HG03558 (cell line): ENCODE measurements at regions not wholly inside any gene's neighbourhood (a gene's known extent, or its start where the extent isn't known, plus 50 kb on each side); places are given as distances from the start of the nearest gene placed in this dataset.
"Not testable (repeated sequence)": the region's sequence is repeated elsewhere in the genome, so short reads cannot be mapped to it uniquely, and the experiment has no call there.

Experiments
- ATAC-seq: cut with Tn5 transposase; IDR thresholded peaks from one replicate; pipeline ENCODE4 v1.9.1; 2021; ENCODE audit warnings: moderate number of reproducible peaks; ENCODE audit not compliant: unreplicated experiment; ENCODE audit errors: extremely low read depth

DNA sequence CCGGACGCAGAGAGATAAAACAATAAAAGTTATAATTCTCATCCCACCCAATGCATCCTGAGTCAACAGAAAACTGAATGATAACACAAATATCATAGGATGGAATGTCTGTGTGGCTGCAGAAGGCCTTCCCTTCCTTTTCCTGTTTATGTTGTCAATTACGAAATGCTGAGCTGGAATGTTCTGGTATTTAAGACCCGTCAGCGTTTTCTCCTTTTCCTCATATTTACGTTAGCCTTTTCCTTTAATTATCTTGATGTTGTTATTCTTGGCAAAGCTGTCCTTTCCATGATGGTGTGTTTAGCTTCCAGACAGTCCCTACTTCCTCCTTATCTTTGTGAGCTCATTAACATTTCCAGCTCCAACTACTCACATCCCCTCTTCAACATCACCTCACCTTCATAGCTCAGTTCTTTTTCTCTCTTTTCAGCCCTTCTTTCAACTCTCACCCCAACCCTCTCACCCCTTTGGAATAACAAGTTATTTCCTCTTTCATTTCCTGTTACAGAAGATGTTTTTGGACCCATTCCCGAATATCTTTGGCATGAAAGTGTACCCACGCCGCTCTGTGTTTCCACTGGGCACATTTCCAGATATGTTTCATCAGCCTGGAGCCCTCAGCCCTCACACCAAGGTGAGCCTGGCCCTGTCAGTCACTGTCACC lies 221.6 kb downstream of the NR2F1-AS1 start:
- ATAC-seq: no peak

DNA sequence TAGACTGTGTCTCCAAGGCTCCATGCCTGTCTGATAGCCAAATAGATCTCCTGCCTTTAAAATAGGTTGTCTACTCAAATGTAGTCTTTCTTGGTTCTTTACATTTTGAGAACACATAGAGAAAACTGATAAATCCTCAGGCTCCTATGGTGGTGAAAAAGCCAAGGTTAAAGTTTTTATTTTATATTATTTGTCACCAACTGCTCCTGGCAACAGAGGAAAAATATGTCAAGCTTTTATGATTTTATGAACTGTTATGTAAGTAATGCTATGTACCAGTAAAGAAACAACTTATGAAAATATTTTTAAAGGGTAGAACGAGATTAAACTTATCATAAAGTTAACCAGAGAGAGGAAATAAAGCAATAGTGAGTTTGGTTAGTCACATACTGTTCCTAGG lies 222.8 kb downstream of the NR2F1-AS1 start:
- ATAC-seq: no peak

DNA sequence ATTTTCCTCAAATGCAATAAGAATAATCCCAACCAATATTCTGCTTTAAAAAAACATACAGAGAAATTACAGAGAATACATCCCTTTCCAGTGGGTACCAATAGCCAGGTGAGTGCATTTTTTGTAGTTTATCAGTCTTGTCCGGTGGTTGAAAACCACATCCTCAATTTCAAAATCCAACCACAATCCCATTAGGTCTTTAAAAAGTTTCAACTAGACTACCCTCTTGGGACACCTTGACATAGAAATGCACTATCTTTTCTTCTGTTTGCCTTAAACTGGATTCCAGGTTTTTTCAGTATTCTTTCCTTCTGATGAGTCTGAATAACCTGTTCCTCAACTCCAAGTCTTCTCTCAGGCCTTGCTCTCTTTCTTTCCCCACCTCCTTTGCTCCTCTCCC lies 223.3 kb downstream of the NR2F1-AS1 start:
- no peak for ATAC-seq

DNA sequence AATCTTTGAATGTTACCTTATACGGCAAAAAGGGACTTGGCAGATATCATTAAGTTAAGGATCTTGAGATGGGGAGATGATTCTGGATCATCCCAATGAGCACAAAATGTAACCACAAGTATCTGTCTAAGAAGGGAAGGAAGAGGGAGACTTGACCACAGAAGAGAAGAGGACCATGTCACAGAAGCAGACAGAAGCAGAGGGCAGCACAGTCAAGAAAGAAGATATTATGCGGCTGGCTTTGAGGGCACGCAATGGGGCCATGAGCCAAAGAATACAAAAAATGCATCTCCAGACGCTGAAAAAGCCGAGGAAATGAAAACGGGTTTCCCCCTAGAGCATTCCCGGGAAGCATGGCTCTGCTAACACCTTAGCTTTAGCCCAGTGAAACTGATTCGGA lies 225.3 kb downstream of the NR2F1-AS1 start:
- no peak for ATAC-seq

DNA sequence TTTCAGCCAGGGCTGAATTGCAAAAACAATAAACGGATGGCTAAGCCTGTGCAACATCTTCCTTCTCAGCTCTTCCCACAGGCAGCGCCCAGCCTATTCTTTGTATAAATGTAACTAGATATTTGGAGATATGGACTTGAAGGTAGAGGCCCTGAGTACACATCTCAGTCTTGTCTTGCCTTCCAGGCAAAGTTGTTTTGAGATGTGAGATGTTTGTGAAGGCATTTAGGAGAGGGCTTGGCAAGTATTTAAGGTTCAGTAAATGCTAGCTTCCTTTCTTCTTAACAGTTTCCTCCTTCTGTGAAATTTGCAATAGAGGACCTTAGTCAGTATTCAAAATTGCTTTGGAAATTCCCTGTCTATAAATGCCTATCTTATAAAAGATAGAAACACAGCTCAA lies 228.8 kb downstream of the NR2F1-AS1 start:
- ATAC-seq: no peak

DNA sequence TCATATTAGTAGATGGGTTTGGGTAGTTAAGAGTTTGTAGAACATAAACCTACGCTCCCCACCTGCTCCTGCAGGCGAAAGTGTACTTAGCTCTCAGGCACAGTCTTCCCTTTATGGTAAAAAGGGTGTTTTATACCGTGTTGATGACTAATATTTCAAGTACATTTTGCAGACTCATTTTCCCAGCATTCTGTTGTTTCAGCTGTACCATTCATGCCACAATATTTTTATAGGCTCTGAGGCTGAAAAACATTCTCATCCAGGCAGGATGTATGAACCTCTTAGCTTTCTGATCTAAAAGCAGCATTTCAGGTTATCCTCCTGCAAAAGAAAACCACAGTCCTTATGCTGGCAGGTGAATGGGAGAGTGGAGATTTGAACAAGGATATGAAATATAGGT lies 231.4 kb downstream of the NR2F1-AS1 start:
- ATAC-seq: no peak

DNA sequence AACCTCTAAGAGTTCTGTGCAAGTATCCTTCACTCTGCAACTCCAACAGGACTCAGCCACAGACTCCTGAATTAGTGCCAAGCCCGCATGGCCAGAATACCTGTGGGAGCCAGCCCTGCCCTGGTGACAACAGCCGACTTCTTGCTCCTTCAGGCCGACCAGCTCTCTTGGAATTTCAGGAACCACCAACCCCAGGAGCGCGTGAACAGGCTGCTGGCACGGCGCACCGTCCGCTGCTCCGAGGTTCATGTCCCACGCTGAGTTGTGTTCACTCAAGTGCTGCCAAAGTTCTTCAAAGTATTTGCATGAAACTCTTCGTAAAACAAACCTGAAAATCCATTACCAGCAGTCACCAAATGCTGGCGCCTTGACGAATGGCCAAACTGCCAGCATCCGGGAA lies 232.8 kb downstream of the NR2F1-AS1 start:
- no peak for ATAC-seq

DNA sequence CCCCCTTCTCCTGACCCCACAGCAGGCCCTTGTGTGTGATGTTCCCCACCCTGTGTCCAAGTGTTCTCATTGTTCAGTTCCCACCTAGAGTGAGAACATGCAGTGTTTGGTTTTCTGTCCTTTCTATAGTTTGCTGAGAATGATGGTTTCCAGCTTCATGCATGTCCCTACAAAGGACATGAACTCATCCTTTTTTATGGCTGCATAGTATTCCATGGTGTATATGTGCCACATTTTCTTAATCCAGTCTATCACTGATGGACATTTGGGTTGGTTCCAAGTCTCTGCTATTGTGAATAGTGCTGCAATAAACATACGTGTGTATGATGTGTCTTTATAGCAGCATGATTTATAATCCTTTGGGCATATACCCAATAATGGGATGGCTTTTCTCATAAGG lies 234.2 kb downstream of the NR2F1-AS1 start:
- not testable (repeated sequence) for ATAC-seq

DNA sequence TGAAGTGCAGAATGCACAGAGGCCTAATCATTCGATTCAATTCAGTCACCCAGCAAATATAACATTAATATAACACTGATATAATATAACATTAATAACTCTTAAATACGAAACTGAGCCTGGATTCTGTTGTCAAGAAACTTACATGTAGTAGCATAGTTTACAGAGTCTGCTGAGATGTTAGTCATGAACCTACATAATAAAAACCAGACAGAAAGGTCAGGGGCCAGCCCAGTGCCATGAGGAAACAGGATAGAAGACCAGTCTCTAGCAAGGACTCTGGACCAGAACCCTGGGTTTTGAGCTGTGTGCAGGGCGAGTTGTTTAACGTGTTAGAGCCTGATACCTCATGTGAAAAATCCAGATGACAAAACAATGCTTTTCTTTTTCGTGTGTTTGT lies 234.7 kb downstream of the NR2F1-AS1 start:
- ATAC-seq: no peak

DNA sequence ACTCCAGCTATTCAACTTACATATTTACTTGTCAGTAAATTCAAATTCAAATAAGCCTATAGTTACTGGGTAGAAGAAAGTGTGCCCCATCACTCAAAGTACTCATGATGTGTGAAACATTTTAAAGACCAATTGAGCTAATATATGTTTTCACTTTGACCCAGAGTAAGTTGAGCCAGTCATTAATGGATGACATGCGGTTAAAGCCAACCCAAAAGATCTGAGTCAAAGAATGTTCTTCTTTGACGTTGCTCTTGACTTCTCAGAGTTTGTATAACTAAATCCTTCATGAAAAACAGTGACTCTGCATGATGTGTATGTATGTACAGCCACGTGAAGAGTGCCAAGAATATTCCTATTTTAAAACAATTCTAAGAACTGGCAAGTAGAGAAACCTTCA lies 237.4 kb downstream of the NR2F1-AS1 start:
- ATAC-seq: peak; percentile 53

DNA sequence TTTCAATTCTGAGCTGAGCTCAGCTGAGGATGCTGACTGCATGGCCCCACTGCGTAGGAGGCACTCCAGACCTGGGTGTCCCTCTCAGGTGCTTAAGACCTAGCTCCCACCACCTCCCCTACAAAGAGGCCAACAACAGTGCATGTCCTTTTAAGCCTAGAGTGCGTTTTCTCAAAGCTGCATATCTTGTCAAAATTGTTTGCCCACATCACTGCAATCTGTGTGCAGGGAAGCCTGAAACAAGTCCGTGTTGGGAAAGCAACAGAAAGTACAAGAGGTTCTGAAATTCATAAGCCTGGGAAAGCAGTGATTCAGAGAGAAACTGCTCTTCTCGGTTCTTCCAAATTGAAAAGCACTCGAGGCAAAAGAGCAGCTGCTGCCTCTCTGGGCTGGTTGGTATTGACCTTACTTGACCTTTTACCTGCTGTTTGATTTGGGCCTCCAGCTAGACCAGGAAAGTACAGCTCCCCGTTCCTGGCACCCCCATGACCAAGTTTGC lies 238.4 kb downstream of the NR2F1-AS1 start:
- ATAC-seq: no peak

DNA sequence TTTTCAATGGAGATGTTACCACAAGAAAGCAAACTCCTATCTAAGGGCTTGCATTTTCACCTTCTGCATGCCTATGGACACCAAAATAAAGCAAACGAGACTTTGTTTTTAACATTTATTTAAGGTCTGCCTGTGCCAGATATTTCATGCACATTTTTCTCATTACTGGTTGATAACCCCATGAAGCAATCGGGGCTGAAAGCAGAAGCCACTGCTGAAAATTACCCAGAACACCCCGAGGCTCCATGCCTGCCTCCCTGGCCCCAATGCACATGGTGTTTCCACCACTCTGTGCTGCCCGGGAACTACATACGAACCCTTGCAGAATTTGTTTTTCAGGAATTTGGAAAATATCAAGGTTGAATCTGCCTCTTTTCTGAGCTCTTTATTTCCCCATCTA lies 240.1 kb downstream of the NR2F1-AS1 start:
- no peak for ATAC-seq

DNA sequence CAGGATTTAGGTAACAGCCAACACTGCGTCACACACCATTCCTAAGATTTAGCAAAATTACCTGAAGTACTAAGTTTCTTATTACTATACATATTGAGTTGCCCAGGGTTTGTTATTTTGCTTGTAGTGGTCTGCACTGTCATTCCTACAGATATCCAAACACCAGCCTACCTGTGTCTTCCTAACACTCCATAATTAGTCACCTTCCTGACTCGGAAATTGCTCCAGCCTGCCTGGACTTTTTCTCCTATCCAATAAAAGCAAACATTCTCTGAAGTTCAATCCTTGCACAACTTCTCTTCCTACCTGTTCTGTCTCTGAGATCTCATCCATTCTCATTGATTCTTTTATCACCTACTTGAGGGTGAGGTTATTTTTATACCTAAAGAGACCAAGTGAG lies 243.9 kb downstream of the NR2F1-AS1 start:
- no peak for ATAC-seq

DNA sequence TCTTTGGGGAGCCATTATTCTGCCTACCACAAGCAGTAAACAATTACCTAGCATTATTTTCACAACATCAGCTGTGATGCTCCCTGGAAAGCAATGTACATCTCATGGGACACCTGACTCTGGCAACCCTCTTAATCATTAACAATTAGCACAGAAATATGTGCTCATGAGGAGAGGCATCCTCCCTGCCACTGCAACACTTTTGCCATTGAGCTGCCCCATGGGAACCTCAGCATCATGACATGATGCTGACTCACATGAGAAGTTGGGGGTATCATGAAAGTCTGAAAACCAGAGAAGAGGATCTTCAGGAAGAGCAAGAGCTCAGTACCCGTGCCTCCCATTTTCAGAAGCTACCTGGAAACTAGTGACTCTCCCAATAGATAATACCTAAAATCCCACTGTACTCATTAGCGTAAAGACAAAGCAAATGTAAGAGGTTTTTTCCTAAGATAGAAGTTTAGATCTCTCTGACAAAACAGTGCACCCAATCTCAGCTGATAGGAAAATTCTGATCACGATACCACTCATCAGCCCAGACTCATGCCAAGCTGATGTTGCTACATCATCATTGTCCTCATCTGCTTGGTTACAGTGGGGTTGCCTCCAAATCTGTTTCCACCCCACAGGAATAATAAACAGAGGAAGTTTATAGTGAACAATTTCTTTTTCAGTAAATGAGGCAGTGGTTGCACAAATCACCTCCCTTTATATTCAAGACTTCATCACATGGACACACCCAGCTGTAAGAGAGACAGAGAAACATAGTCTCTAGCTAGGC lies 244.5 kb downstream of the NR2F1-AS1 start:
- ATAC-seq: no peak

DNA sequence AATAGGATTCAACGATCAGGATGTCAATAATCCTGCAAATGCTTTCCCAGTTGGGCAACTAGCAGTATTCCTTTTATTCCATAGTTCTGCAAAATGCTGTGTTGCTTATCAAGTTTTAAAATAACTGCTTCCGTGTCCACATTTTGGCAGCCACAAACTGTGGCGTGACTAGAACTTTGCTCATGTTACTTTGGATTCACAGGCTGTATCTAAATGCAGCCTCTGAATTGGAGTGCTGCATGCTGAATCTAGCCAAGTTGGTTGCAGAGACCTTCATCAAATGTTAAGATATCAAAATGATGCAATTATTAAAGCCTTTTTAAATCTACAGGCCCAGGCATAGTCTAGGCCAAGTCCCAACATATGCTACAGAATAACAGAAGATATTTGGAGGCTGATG lies 249.2 kb downstream of the NR2F1-AS1 start:
- ATAC-seq: no peak

DNA sequence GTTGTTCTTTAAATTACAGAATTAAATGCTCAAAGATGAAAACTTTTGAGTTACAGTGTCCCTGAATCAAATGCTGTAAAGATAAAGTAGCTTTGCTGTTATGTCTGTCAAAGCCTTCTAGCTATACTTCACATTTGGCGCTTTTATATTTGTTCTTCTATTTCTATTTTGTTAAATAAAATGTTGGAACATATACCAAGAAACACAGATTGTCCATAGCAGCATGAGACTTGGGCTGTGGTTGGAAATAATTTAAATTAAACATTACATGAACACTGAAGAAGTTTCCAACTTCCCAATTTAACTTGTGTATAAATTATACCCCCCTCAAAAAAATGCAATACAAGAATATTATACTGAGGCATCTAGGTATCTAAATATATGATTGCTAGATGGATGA lies 249.8 kb downstream of the NR2F1-AS1 start:
- no peak for ATAC-seq

DNA sequence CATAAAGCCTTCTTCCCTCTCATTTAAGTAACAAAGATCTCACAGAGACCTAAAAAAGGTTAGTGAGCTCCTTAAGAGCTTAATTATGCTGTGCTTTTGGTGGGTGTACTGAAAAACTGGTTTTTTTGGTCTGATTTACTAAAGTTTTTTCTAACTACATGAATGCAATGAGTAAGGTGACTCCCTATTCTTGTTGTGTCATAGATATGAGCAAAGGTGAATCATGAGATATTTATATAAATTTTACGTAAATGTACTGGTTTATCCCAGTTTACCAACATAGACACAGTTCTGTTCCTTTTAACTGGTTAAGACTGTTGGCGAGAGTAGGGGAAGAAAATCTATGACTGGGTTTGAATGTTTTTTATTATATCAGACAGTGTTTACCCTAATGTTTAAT lies 250.5 kb downstream of the NR2F1-AS1 start:
- no peak for ATAC-seq

DNA sequence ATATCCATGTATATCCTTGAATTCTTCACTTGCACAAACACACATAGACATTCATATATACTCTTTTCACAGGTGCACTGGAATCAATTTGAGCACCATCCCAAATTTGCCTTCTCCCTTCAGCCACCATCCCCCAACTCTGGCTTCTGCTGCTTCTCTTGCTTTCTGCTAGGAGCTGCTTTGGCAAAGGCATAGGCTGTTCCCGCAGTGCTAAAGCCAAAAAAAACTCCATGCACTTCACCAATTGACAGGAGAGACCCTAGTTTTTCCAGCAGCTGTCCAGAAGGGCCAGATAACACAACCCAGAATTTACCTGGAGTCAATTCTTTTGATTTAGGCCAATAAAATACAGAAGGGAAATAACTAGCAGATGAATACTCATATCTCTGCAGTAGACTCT lies 251.3 kb downstream of the NR2F1-AS1 start:
- no peak for ATAC-seq

DNA sequence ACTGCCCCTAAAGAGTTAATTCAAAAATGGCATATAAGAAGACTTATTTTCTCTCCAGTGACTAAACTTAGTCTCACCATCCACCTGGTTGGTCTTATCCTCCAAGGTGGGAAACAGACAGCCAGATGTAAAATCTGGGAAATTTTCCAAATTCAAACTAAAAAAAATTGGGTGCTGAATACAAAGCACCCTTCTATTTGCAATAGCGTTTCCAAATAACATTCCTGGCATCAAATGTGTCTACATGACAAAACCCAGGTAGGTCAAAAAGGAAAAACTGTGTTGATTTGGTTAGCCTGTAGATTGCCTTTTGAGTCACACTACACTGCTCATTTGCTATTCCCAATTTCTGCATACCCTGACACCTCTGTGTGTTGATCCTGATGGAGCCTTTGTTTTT lies 252.2 kb downstream of the NR2F1-AS1 start:
- no peak for ATAC-seq

DNA sequence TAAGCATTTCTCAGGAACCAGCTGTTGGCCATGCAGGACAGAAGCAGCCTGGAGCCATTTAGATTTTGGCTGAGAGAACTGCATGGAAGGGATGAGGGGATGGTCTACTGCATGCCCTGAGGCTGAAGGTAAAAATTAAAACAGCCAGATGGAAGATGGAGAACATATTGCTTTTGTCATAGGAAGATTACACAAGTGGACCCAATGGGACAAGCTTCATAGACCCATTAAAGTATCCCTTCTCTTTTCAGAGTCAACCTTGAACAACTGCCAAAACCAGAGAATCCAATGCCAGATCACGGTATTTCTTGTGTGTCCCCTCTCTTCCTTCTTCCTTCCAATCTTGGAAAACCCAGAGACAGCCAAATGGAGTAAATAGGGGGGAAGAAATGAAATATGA lies 253.4 kb downstream of the NR2F1-AS1 start:
- ATAC-seq: no peak

DNA sequence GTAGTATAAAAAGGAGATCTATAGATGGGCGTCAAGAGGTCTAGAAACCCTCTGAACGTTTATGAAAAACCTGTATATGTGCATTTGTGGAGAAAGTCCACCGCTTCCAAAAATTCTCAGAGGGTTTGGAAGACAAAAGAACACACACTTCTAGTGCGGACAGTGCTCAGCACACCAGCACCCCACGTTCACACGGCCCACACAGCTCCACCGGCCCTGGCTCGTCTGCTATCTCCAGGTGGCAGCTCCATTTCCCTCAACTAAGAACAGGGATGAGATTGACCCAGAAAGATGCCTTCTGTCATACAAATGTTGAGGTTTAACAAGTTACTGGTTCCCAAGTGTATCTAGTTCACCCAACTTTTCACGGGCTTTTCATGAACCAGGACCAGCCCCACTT lies 255.1 kb downstream of the NR2F1-AS1 start:
- no peak for ATAC-seq
